ENCODE measurements at regions not wholly inside any gene's neighbourhood (a gene's known extent, or its start where the extent isn't known, plus 50 kb on each side); places are given as distances from the start of the nearest gene placed in this dataset.

DNA sequence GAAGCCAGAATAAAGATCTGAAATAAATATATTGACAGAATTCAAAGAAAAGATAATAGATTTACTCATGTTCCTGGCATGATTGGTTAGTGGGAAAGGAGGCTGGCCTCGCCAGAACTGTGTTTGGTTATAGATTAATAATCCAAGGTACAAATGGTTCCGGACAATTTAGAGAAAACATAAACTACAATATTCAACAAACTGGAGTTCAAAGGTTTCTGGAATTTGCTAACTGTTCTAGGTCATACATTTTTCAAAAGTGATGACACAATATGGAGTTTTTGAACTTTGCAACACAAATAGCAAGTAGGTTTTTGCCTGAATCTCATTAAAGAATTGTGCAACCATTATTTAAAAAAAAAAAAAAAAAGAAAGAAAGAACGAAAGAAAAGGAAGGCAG is 251.7 kb upstream of the SALL1 start:
- no peak for DNase-seq (ENCODE audit: low spot score)
- no peak for FAIRE-seq

- DNase-seq (ENCODE audit: low spot score), result no peak
These were observed 251.2 kb upstream of the SALL1 start for GRCh38 chr16:51402298-51402697.

GRCh38 chr16:51401673-51402072 is 250.6 kb upstream of the SALL1 start:
- no peak for DNase-seq (ENCODE audit: low spot score)
- FAIRE-seq, result no peak

More at GRCh38 chr16:51402298-51402697, 251.2 kb upstream of the SALL1 start:
- FAIRE-seq, result no peak

DNA sequence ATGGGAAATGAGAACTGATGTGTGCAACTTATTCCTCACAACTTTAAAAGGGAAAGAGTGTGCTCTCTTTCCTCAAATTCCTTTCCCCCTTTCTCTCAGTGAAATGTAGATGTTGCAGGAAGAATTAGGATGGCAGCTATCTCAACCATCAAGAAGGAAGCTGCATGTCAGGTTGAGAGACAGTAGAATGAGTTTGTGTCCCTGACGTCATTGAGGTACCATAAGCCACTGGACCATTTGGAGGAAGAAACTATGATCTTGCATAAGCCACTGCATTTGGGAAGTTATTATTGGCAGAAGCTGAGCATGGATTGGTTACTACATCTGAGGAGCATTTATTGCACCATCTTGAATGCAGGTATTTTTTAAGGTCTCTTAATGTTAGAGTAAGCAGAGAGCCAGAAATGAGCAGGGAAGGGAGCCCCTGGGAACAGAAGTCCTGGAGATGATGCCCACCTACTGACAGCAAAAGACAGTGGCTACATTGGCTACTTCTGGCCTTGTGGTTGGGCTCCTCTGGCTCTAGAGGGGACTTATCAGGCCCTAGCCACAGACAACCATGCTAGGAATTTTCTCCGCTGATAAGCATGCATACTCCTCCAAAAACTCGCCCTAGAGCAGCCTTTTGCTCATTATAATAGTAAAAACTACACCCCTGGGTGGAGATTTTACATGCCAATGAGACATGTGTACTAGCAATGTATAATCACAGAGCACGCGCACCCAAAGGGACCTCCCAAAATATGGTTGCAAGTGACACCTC is 249.0 kb upstream of the SALL1 start:
- DNase-seq (ENCODE audit: low spot score) (no peak), FAIRE-seq (no peak)

GRCh38 chr16:51394421-51394820 is 243.4 kb upstream of the SALL1 start:
- DNase-seq (ENCODE audit: low spot score) (no peak), FAIRE-seq (no peak)

DNA sequence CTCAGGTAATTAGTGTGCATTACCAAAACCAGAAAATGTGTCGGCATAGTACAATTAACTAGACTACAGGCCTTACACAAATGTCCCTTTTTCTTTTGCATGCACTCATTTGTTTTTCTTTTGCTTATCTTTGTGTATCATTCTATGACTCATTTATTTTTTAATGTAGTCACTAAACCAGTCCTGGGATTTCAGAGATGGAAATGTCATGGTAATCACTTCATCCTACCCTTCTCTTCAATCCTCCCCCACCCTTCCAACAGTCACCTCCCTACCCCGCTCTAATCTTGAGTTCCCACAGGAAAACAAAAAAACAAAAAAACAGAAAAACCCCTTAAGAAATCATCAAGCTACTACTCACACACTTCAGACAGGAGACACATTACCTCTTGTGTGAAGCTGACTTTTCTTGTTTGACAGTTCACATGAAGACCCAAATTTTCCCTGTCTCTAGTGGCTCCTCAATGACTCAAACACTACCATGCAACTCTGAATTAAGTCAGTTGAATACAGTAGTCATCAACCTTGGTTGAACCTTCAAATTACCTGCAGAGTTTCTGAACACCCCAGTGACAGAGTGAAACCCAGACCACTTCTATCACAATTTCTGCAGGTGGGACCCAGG is 242.4 kb upstream of the SALL1 start:
- no peak for DNase-seq (ENCODE audit: low spot score)
- FAIRE-seq, result no peak

- DNase-seq (ENCODE audit: low spot score), result no peak
- no peak for FAIRE-seq
These were observed 241.6 kb upstream of the SALL1 start for GRCh38 chr16:51392521-51393187.

- no peak for DNase-seq (ENCODE audit: low spot score)
- FAIRE-seq, result no peak
These were observed 240.9 kb upstream of the SALL1 start for GRCh38 chr16:51391798-51392511.

GRCh38 chr16:51390877-51391276 is 239.8 kb upstream of the SALL1 start:
- FAIRE-seq (no peak), DNase-seq (ENCODE audit: low spot score) (no peak)

- FAIRE-seq, result no peak
- DNase-seq (ENCODE audit: low spot score), result no peak
These were observed 238.8 kb upstream of the SALL1 start for GRCh38 chr16:51389881-51390280.

DNA sequence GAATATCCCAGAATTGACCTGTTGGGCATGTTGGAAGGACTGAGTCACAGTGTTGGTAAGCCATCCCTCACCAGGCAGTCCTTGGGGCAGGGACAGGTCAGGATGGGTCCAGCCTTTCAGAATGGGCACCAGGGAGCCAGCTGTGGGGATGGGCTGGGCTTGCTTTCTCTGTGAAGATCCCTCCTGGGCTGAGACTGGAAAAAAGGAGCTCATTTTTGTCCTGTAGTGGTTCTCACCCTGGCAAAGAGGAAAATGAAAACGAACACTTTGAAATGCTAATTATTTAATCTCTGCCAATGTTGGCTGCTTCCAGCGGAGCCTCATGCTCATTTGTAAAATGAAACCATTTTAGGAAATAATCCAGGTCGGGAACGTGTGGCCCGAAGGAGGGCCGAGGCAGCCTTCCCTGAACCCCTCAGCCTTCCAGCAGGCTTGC is 237.5 kb upstream of the SALL1 start:
- FAIRE-seq, result no peak

DNA sequence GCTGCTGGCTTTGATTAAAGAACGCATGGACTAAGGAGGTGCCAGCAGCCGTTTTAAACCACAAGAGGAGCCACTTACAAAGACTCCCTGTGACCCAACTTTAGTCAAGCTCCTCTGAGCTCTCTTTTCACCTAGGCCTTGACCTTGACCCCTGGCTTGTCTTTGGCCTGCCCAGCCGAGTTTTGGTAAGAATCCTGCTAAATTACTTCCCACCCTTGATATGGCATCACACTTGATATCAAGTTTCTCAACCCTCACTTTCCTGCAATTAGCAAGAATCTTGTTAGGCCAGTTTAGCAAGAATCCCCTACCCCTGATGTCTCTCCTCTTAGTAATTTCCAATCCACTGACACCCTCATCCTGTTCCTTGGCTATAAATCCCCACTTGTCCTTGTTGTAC is 232.8 kb upstream of the SALL1 start:
- DNase-seq (ENCODE audit: low spot score) (no peak), FAIRE-seq (no peak)

More for the DNA sequence above, 237.5 kb upstream of the SALL1 start:
- no peak for DNase-seq (ENCODE audit: low spot score)

- FAIRE-seq, result no peak
- no peak for DNase-seq (ENCODE audit: low spot score)
These were observed 231.9 kb upstream of the SALL1 start for GRCh38 chr16:51382940-51383339.

- no peak for FAIRE-seq
- DNase-seq (ENCODE audit: low spot score), result peak; percentile 6
These were observed 231.1 kb upstream of the SALL1 start for GRCh38 chr16:51382211-51382610.

DNA sequence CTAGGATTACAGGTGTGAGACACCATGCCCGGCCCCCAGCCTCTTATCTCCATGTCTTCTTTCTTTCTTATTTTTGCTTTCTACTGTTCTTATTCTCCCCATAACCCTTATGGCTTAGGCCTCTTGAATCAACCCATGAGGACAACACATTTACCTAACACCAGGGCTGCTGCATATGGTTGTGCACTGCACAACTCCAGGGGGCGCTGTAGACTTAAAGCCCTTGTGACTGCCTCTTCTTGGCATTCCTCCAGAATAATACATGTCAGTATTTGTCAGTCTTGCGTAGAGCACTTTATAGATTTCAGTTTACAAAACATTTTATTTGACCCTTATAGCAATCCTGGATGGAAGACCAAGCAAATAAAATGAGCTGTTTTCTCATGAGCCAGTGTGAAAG is 225.0 kb upstream of the SALL1 start:
- FAIRE-seq, result no peak

GRCh38 chr16:51374790-51375189 is 223.7 kb upstream of the SALL1 start:
- FAIRE-seq (no peak), DNase-seq (ENCODE audit: low spot score) (no peak)

More for the DNA sequence above, 225.0 kb upstream of the SALL1 start:
- DNase-seq (ENCODE audit: low spot score), result no peak

GRCh38 chr16:51374346-51374745 is 223.3 kb upstream of the SALL1 start:
- FAIRE-seq, result peak; percentile 89
- peak; percentile 57 for DNase-seq (ENCODE audit: low spot score)

DNA sequence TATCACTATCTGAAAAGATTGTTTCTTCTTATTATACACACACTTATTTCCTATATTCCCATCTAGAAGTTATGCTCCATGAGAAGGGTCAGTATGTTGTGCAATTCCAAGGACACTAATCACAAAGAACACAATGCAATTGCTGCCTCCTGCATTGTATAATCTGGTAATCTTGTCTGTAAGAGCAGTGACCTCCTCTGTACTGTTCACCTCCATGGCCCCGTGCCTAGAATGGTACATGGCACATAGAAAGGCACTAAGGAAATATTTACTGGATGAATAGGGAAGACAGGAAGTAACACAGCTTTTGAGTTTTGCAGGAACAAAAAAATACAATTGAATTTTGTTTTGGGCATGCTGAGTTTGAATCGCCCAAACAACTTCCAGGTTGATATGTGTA is 214.6 kb upstream of the SALL1 start:
- DNase-seq (ENCODE audit: low spot score) (no peak), FAIRE-seq (no peak)

- FAIRE-seq, result no peak
- DNase-seq (ENCODE audit: low spot score), result no peak
These were observed 208.3 kb upstream of the SALL1 start for GRCh38 chr16:51359141-51359955.

DNA sequence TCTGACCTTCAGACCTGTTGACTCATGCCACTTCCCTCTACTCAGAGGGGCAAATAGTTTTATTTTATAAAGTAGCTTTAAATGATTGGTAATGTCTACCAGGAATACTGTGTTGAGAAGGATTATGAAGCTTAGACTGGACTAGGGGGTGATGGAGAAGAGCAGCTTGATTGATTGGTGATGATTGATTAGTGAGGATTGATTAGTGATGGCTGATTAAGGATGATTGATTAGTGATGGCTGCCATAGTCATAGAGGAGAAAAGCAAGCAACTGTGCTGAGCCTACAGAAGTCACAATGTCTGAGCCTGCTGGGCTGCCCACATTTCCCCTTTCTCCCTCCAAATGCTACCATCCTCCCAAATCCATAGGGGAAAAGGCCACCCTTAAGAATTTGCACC is 206.8 kb upstream of the SALL1 start:
- DNase-seq (ENCODE audit: low spot score) (no peak), FAIRE-seq (no peak)

- DNase-seq (ENCODE audit: low spot score) (no peak), FAIRE-seq (no peak)
These were observed 204.8 kb upstream of the SALL1 start for GRCh38 chr16:51355875-51356274.
